ENCODE measurements at regions not wholly inside any gene's neighbourhood (a gene's known extent, or its start where the extent isn't known, plus 50 kb on each side); places are given as distances from the start of the nearest gene placed in this dataset.

GRCh38 chr12:129959889-129960288 lies 56.1 kb upstream of the TMEM132D start:
- H3K27me3 Mint-ChIP-seq (ENCODE audit: unreplicated experiment): no peaks in the 10 kb centered on the region

GRCh38 chr12:129961091-129961490 lies 57.3 kb upstream of the TMEM132D start:
- H3K27ac Mint-ChIP-seq (ENCODE audit: unreplicated experiment): no peak overlapping the region
- H3K9me3 Mint-ChIP-seq (ENCODE audit: unreplicated experiment): peaks cover 6% of the 10 kb centered on the region
- no peak for TF ChIP-seq CTCF (IDR thresholded peaks at IDR 0.05)
- H3K4me1 Mint-ChIP-seq (ENCODE audit: unreplicated experiment): no peaks in the 10 kb centered on the region
- no peak for DNase-seq (ENCODE audit: extremely low spot score, unreplicated experiment)
- H3K36me3 Mint-ChIP-seq (ENCODE audit: unreplicated experiment): no peaks in the 10 kb centered on the region
- no peak overlapping the region for H3K4me3 Mint-ChIP-seq (ENCODE audit: unreplicated experiment)
- H3K27me3 Mint-ChIP-seq (ENCODE audit: unreplicated experiment): no peaks in the 10 kb centered on the region

More at GRCh38 chr12:129959889-129960288, 56.1 kb upstream of the TMEM132D start:
- no peak overlapping the region for H3K4me3 Mint-ChIP-seq (ENCODE audit: unreplicated experiment)
- no peak overlapping the region for H3K27ac Mint-ChIP-seq (ENCODE audit: unreplicated experiment)
- TF ChIP-seq CTCF (IDR thresholded peaks at IDR 0.05): no peak
- no peaks in the 10 kb centered on the region for H3K9me3 Mint-ChIP-seq (ENCODE audit: unreplicated experiment)
- DNase-seq (ENCODE audit: extremely low spot score, unreplicated experiment): no peak
- no peaks in the 10 kb centered on the region for H3K4me1 Mint-ChIP-seq (ENCODE audit: unreplicated experiment)
- H3K36me3 Mint-ChIP-seq (ENCODE audit: unreplicated experiment): no peaks in the 10 kb centered on the region

- Mint-ChIP-seq H3K27ac (ENCODE audit: unreplicated experiment) (no peak overlapping the region), H3K27me3 (ENCODE audit: unreplicated experiment) (no peaks in the 10 kb centered on the region), H3K4me1 (ENCODE audit: unreplicated experiment) (no peaks in the 10 kb centered on the region), H3K9me3 (ENCODE audit: unreplicated experiment) (peaks cover 6% of the 10 kb centered on the region), H3K4me3 (ENCODE audit: unreplicated experiment) (no peak overlapping the region), H3K36me3 (ENCODE audit: unreplicated experiment) (no peaks in the 10 kb centered on the region)
- TF ChIP-seq CTCF (IDR thresholded peaks at IDR 0.05): no peak
- no peak for DNase-seq (ENCODE audit: extremely low spot score, unreplicated experiment)
Measured at GRCh38 chr12:129961856-129962255, 58.0 kb upstream of the TMEM132D start.

- Mint-ChIP-seq H3K36me3 (ENCODE audit: unreplicated experiment) (no peaks in the 10 kb centered on the region), H3K27ac (ENCODE audit: unreplicated experiment) (no peak overlapping the region), H3K4me3 (ENCODE audit: unreplicated experiment) (no peak overlapping the region), H3K27me3 (ENCODE audit: unreplicated experiment) (no peaks in the 10 kb centered on the region), H3K4me1 (ENCODE audit: unreplicated experiment) (no peaks in the 10 kb centered on the region), H3K9me3 (ENCODE audit: unreplicated experiment) (peaks cover 9% of the 10 kb centered on the region)
- TF ChIP-seq CTCF (IDR thresholded peaks at IDR 0.05): no peak
- no peak for DNase-seq (ENCODE audit: extremely low spot score, unreplicated experiment)
Measured at GRCh38 chr12:129964300-129964699, 60.5 kb upstream of the TMEM132D start.

GRCh38 chr12:129964826-129965457 lies 61.1 kb upstream of the TMEM132D start:
- Mint-ChIP-seq H3K9me3 (ENCODE audit: unreplicated experiment) (peaks cover 9% of the 10 kb centered on the region), H3K4me3 (ENCODE audit: unreplicated experiment) (no peak overlapping the region), H3K27ac (ENCODE audit: unreplicated experiment) (no peak overlapping the region), H3K36me3 (ENCODE audit: unreplicated experiment) (no peaks in the 10 kb centered on the region), H3K27me3 (ENCODE audit: unreplicated experiment) (no peaks in the 10 kb centered on the region), H3K4me1 (ENCODE audit: unreplicated experiment) (no peaks in the 10 kb centered on the region)
- DNase-seq (ENCODE audit: extremely low spot score, unreplicated experiment): no peak
- TF ChIP-seq CTCF (IDR thresholded peaks at IDR 0.05): no peak

Data from osteocyte (in vitro differentiated cells).